Uterus (tissue), 2 donors: ENCODE measurements at regions not wholly inside any gene's neighbourhood (a gene's known extent, or its start where the extent isn't known, plus 50 kb on each side); places are given as distances from the start of the nearest gene placed in this dataset.

Experiments
- CTCF ChIP-seq, 4 experiments: fragments of 200-600 bp in 2 of 4; fragments of 450-650 bp in 2 of 4; sonication (generic) in 2 of 4; IDR thresholded peaks; one replicate each; pipeline ENCODE4 v1.5.1; 2016 to 2019; ENCODE audit warnings: antibody characterized with exemption in 4 of 4, mild to moderate bottlenecking in 2 of 4, moderate library complexity in 1 of 4
- POLR2A ChIP-seq, 2 donors: fragments of 450-650 bp; IDR thresholded peaks; one replicate each; pipeline ENCODE4 v1.6.1; 2016; ENCODE audit warnings: antibody characterized with exemption in 2 of 2, mild to moderate bottlenecking in 1 of 2, moderate library complexity in 1 of 2

DNA sequence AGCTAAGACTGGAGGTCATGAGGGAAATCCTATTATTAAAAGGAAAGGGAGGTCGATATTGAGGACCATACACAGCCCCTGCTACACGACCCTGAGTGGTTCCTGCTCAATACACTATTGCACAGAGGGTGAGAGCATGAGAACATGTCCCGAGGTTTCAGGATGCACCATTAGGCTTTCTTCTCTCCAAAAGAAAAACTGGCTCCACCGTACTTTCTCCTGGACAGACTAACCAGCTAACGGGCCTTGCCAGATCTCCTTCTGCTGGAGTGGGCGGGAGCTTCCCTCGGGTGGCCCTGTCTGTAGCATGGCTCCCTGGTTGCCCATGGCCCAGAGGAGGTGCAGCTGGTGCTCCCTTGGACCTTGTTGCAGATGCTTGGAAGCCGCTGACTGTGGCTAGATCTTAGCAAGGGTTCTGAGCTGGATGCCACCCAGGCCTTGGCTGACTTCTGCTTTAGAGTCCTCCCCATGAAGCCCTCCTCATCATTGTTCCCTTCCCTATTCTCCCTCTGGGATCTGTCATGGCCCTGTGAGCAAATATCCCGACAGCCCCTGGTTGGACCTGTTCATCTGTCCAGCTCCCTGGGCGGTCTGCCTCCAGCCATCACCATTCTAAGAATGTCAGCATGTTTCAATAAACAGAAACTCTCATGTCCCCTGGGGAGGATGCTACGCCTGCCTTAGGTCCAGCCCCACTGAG, 52.9 kb upstream of the SHH start:
- TF ChIP-seq CTCF (IDR thresholded peaks at IDR 0.05) (no peak), POLR2A (IDR thresholded peaks at IDR 0.05) (no peak)
